ENCODE measurements at regions not wholly inside any gene's neighbourhood (a gene's known extent, or its start where the extent isn't known, plus 50 kb on each side); places are given as distances from the start of the nearest gene placed in this dataset.

DNA sequence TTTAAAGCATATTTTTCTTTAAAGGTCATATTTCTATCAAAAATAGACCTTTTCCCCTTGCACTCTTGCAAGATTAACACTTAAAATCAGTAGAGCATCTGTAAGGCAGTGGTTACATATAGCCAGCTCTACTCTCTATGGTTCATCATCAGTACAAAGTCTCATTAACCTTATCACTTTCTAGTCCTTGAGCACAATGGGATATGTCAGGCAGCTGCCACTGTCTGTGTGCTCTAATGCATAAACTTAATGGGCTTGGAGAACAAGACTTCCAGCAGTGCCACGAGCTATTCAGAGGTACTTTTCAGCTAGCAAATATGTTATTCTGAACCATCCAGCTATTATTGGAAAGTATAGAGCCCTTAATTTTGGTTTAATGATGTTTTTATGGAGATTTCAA lies 393.7 kb downstream of the GASK1B start:
- H3K36me3 ChIP-seq (ENCODE audit: control insufficient read depth, insufficient read depth, low read length) = no peaks in the 10 kb centered on the region
- no peaks in the 10 kb centered on the region for H3K27me3 ChIP-seq (ENCODE audit: control insufficient read depth, insufficient read depth, low read length)
- POLR2A ChIA-PET = no interaction called here
- CTCF ChIA-PET = no interaction called here
- no peak overlapping the region for H3K4me3 ChIP-seq (ENCODE audit: low read depth, low read length)
- TF ChIP-seq, protein P1, sequence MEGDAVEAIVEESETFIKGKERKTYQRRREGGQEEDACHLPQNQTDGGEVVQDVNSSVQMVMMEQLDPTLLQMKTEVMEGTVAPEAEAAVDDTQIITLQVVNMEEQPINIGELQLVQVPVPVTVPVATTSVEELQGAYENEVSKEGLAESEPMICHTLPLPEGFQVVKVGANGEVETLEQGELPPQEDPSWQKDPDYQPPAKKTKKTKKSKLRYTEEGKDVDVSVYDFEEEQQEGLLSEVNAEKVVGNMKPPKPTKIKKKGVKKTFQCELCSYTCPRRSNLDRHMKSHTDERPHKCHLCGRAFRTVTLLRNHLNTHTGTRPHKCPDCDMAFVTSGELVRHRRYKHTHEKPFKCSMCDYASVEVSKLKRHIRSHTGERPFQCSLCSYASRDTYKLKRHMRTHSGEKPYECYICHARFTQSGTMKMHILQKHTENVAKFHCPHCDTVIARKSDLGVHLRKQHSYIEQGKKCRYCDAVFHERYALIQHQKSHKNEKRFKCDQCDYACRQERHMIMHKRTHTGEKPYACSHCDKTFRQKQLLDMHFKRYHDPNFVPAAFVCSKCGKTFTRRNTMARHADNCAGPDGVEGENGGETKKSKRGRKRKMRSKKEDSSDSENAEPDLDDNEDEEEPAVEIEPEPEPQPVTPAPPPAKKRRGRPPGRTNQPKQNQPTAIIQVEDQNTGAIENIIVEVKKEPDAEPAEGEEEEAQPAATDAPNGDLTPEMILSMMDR (IDR thresholded peaks at IDR 0.05; ENCODE audit: insufficient read depth, low read depth, low read length) = no peak
- no peak for DNase-seq (ENCODE audit: low read depth)

DNA sequence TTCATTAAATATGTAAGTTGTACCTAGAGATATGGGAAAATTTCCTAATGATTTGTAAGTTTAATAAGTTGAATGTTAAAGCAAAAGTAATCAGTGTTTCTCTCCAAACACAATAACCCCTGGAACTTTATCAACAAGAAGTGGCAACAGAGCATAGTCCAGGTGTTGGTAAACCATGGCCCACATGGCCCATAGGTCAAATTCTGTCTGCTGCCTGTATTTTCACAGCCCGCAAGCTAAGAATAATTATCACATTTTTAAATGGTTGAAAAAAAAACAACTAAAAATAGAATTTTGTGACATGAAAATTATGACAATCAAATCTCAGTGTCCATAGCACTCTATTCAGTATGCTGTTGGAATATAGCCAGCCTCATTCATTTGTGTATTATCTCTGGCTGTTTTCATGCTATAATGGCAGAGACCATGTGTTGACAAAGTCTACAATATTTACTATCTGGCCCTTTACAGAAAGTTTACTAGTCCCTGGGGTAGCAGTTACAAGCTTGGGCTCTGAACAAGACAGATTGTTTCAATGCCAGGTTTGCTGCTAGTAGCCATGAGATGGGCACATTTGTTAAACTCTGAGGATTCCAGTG lies 395.8 kb downstream of the GASK1B start:
- CTCF ChIA-PET = no interaction called here
- POLR2A ChIA-PET = no interaction called here
- Histone ChIP-seq H3K4me3 (ENCODE audit: low read depth, low read length) (no peak overlapping the region), H3K36me3 (ENCODE audit: control insufficient read depth, insufficient read depth, low read length) (no peaks in the 10 kb centered on the region), H3K27me3 (ENCODE audit: control insufficient read depth, insufficient read depth, low read length) (no peaks in the 10 kb centered on the region)
- no peak for DNase-seq (ENCODE audit: low read depth)
- TF ChIP-seq, protein P1 (IDR thresholded peaks at IDR 0.05; ENCODE audit: insufficient read depth, low read depth, low read length) = no peak

DNA sequence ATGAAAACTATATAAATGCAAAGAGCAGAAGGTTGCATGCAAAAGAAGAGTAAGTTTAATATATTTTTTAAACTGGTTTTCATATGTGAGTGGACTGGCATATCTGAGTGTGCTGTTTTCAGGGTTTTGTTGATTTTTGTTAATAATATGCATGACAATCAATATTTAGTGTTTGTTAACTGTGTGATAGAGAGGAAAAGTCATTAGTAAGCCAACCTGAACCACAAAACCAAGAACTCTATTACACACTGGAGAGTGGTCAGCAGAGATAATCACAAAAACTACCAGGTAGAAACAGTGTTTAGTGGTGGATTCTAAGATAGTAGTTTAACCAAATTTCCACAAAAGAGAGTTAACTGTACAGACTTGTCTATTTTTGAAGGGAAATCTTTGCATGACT lies 396.9 kb downstream of the GASK1B start:
- TF ChIP-seq, protein P1 (IDR thresholded peaks at IDR 0.05; ENCODE audit: insufficient read depth, low read depth, low read length) = no peak
- Histone ChIP-seq H3K36me3 (ENCODE audit: control insufficient read depth, insufficient read depth, low read length) (no peaks in the 10 kb centered on the region), H3K4me3 (ENCODE audit: low read depth, low read length) (no peak overlapping the region), H3K27me3 (ENCODE audit: control insufficient read depth, insufficient read depth, low read length) (no peaks in the 10 kb centered on the region)
- no peak for DNase-seq (ENCODE audit: low read depth)
- ChIA-PET POLR2A (interaction anchor here (0.6 kb wide), 1 partner anchor 499 kb away, joined by 4 read pairs; no protein-coding TSS in a partner anchor), CTCF (no interaction called here)

DNA sequence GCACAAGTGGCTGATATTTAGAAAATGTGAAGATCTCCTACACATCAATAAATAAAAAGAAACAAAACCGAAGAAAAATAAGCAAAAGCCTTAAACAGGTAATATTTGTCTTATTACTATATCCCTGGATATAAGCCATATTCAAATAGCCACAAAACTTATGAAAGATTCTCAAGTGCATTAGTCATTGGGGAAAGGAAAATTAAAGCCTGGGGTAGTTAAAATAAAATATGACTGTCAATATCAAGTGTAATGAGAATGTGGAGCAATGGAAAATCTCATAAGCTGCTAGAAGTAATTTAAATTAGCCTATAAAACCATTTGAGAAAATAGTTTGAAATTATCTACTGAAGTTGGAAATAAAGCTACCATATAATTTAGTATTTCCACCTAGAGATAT lies 399.9 kb downstream of the GASK1B start:
- ChIA-PET CTCF (no interaction called here), POLR2A (no interaction called here)
- Histone ChIP-seq H3K27me3 (ENCODE audit: control insufficient read depth, insufficient read depth, low read length) (no peaks in the 10 kb centered on the region), H3K36me3 (ENCODE audit: control insufficient read depth, insufficient read depth, low read length) (no peaks in the 10 kb centered on the region), H3K4me3 (ENCODE audit: low read depth, low read length) (no peak overlapping the region)
- no peak for DNase-seq (ENCODE audit: low read depth)
- TF ChIP-seq, protein P1 (IDR thresholded peaks at IDR 0.05; ENCODE audit: insufficient read depth, low read depth, low read length) = no peak

DNA sequence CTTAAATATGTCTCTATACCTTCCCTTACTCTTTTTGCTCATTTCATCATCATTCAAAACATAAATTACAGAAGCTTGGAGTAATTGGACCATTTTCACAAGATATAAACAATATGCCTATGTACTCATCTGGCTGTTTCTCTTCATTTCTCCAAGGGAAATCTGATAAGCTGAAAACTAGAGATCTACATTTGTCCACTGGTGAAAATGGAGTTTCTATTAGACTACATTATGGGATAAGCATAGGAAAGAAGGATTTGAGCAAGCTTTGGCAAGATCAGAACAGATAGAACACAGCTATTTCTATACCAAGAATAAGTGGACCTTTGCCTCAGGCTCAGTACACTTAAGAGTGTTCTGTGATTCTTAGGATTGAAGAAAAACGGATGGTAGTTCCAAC lies 404.4 kb downstream of the GASK1B start:
- POLR2A ChIA-PET = no interaction called here
- H3K27me3 ChIP-seq (ENCODE audit: control insufficient read depth, insufficient read depth, low read length) = no peaks in the 10 kb centered on the region
- H3K36me3 ChIP-seq (ENCODE audit: control insufficient read depth, insufficient read depth, low read length) = no peaks in the 10 kb centered on the region
- DNase-seq (ENCODE audit: low read depth) = no peak
- CTCF ChIA-PET = interaction anchor here (0.6 kb wide), 2 partner anchors 57 to 173 kb away, joined by 3 read pairs; no protein-coding TSS in a partner anchor
- TF ChIP-seq, protein P1 (IDR thresholded peaks at IDR 0.05; ENCODE audit: insufficient read depth, low read depth, low read length) = no peak
- H3K4me3 ChIP-seq (ENCODE audit: low read depth, low read length) = no peak overlapping the region

Measured in BJ (cell line).